Activated CD4-positive, alpha-beta T cell treated with anti-CD3 and anti-CD28 coated beads, Interleukin-2, amount 10 ng/mL, durations not matched to agents 7 days and 5 days (primary cell): ENCODE measurements at regions not wholly inside any gene's neighbourhood (a gene's known extent, or its start where the extent isn't known, plus 50 kb on each side); places are given as distances from the start of the nearest gene placed in this dataset.
"Not testable (repeated sequence)": the region's sequence is repeated elsewhere in the genome, so short reads cannot be mapped to it uniquely, and the experiment has no call there.

Source experiments
- CTCF ChIA-PET: fragments of 350-600 bp; sonication (Branson Sonifier 250); formaldehyde crosslinking; loops from one replicate; lab custom pipeline; 2021; ENCODE audit warnings: antibody characterized with exemption; lab: Charles Lee
- POLR2A ChIA-PET: fragments of 350-600 bp; sonication (Branson Sonifier 250); formaldehyde crosslinking; loops from one replicate; lab custom pipeline; 2021; ENCODE audit warnings: antibody characterized with exemption; lab: Charles Lee
- DNase-seq: peaks from one replicate; pipeline ENCODE4 v3.0.0-alpha.2; 2020
- H3K27ac Mint-ChIP-seq: one replicate; pipeline ENCODE4 v1.8.0; 2021; ENCODE audit warnings: mild to moderate bottlenecking, moderate library complexity, mixed read lengths
- H3K27me3 Mint-ChIP-seq: one replicate; pipeline ENCODE4 v1.8.0; 2021; ENCODE audit warnings: mixed read lengths
- H3K36me3 Mint-ChIP-seq: one replicate; pipeline ENCODE4 v1.8.0; 2021; ENCODE audit warnings: low read depth, mixed read lengths
- H3K4me1 Mint-ChIP-seq: one replicate; pipeline ENCODE4 v1.8.0; 2021; ENCODE audit warnings: mixed read lengths
- H3K4me3 Mint-ChIP-seq: one replicate; pipeline ENCODE4 v1.8.0; 2021; ENCODE audit warnings: mild to moderate bottlenecking, moderate library complexity, mixed read lengths
- H3K9me3 Mint-ChIP-seq: one replicate; pipeline ENCODE4 v1.8.0; 2021; ENCODE audit warnings: mixed read lengths

GRCh38 chr20:29456987-29457693, 1800.3 kb upstream of the DEFB115 start:
- DNase-seq, POLR2A ChIA-PET, H3K4me1 Mint-ChIP-seq, H3K27me3 Mint-ChIP-seq, H3K36me3 Mint-ChIP-seq, H3K4me3 Mint-ChIP-seq, CTCF ChIA-PET, H3K27ac Mint-ChIP-seq: not testable (repeated sequence)
- peaks cover 14% of the 10 kb centered on the region for H3K9me3 Mint-ChIP-seq

- Mint-ChIP-seq H3K4me1 (no peaks in the 10 kb centered on the region), H3K4me3 (no peak overlapping the region), H3K27me3 (no peaks in the 10 kb centered on the region), H3K36me3 (no peaks in the 10 kb centered on the region), H3K9me3 (peaks cover 10% of the 10 kb centered on the region), H3K27ac (no peak overlapping the region)
- ChIA-PET CTCF (no interaction called here), POLR2A (no interaction called here)
- no peak for DNase-seq
These were observed 1784.9 kb upstream of the DEFB115 start for GRCh38 chr20:29472606-29473005.

- H3K36me3 Mint-ChIP-seq, H3K27ac Mint-ChIP-seq, POLR2A ChIA-PET, H3K4me3 Mint-ChIP-seq, H3K4me1 Mint-ChIP-seq, DNase-seq, CTCF ChIA-PET, H3K27me3 Mint-ChIP-seq: not testable (repeated sequence)
- H3K9me3 Mint-ChIP-seq = peaks cover 11% of the 10 kb centered on the region
These were observed 1764.6 kb upstream of the DEFB115 start for GRCh38 chr20:29492840-29493239.

GRCh38 chr20:29496767-29497166, 1760.7 kb upstream of the DEFB115 start:
- H3K27me3 Mint-ChIP-seq, H3K36me3 Mint-ChIP-seq, H3K4me1 Mint-ChIP-seq, POLR2A ChIA-PET, CTCF ChIA-PET, DNase-seq: not testable (repeated sequence)
- Mint-ChIP-seq H3K9me3 (peaks cover 17% of the 10 kb centered on the region), H3K27ac (peak overlapping the region; percentile 37), H3K4me3 (peak overlapping the region; percentile 65)

- Mint-ChIP-seq H3K27ac (peak overlapping the region; percentile 37), H3K4me1 (peaks cover 3% of the 10 kb centered on the region), H3K4me3 (peak overlapping the region; percentile 65), H3K36me3 (no peaks in the 10 kb centered on the region), H3K9me3 (peaks cover 17% of the 10 kb centered on the region), H3K27me3 (no peaks in the 10 kb centered on the region)
- peak; percentile 8 for DNase-seq
- POLR2A ChIA-PET = no interaction called here
- CTCF ChIA-PET = no interaction called here
These were observed 1760.2 kb upstream of the DEFB115 start for GRCh38 chr20:29497261-29497671.

- peaks cover 16% of the 10 kb centered on the region for H3K9me3 Mint-ChIP-seq
- POLR2A ChIA-PET, H3K27ac Mint-ChIP-seq, H3K4me3 Mint-ChIP-seq, CTCF ChIA-PET, H3K27me3 Mint-ChIP-seq, DNase-seq, H3K4me1 Mint-ChIP-seq, H3K36me3 Mint-ChIP-seq: not testable (repeated sequence)
These were observed 1759.8 kb upstream of the DEFB115 start for GRCh38 chr20:29497684-29498083.

- POLR2A ChIA-PET, H3K27ac Mint-ChIP-seq, H3K27me3 Mint-ChIP-seq, CTCF ChIA-PET, DNase-seq, H3K4me3 Mint-ChIP-seq, H3K9me3 Mint-ChIP-seq, H3K36me3 Mint-ChIP-seq, H3K4me1 Mint-ChIP-seq: not testable (repeated sequence)
These were observed 1756.7 kb upstream of the DEFB115 start for GRCh38 chr20:29500738-29501137.

- H3K4me3 Mint-ChIP-seq, POLR2A ChIA-PET, CTCF ChIA-PET, H3K27ac Mint-ChIP-seq, H3K36me3 Mint-ChIP-seq, H3K4me1 Mint-ChIP-seq, H3K27me3 Mint-ChIP-seq, DNase-seq: not testable (repeated sequence)
- peaks cover 18% of the 10 kb centered on the region for H3K9me3 Mint-ChIP-seq
These were observed 1742.8 kb upstream of the DEFB115 start for GRCh38 chr20:29514634-29515033.

GRCh38 chr20:29516847-29517246, 1740.6 kb upstream of the DEFB115 start:
- POLR2A ChIA-PET, H3K4me1 Mint-ChIP-seq, H3K4me3 Mint-ChIP-seq, CTCF ChIA-PET, H3K27me3 Mint-ChIP-seq, DNase-seq, H3K36me3 Mint-ChIP-seq, H3K27ac Mint-ChIP-seq: not testable (repeated sequence)
- H3K9me3 Mint-ChIP-seq = peaks cover 19% of the 10 kb centered on the region

- CTCF ChIA-PET, H3K4me3 Mint-ChIP-seq, H3K36me3 Mint-ChIP-seq, H3K27ac Mint-ChIP-seq, POLR2A ChIA-PET, DNase-seq, H3K27me3 Mint-ChIP-seq, H3K4me1 Mint-ChIP-seq: not testable (repeated sequence)
- peaks cover 12% of the 10 kb centered on the region for H3K9me3 Mint-ChIP-seq
These were observed 1737.7 kb upstream of the DEFB115 start for GRCh38 chr20:29519610-29520241.

- H3K4me1 Mint-ChIP-seq, H3K9me3 Mint-ChIP-seq, POLR2A ChIA-PET, CTCF ChIA-PET, H3K4me3 Mint-ChIP-seq, H3K27me3 Mint-ChIP-seq, H3K27ac Mint-ChIP-seq, H3K36me3 Mint-ChIP-seq, DNase-seq: not testable (repeated sequence)
These were observed 1723.8 kb upstream of the DEFB115 start for GRCh38 chr20:29533566-29534177.

- CTCF ChIA-PET, POLR2A ChIA-PET, H3K27ac Mint-ChIP-seq, H3K4me1 Mint-ChIP-seq, H3K36me3 Mint-ChIP-seq, DNase-seq, H3K27me3 Mint-ChIP-seq, H3K4me3 Mint-ChIP-seq: not testable (repeated sequence)
- peaks cover 12% of the 10 kb centered on the region for H3K9me3 Mint-ChIP-seq
These were observed 1690.4 kb upstream of the DEFB115 start for GRCh38 chr20:29566901-29567635.

- POLR2A ChIA-PET, CTCF ChIA-PET, H3K4me1 Mint-ChIP-seq, H3K27ac Mint-ChIP-seq, H3K9me3 Mint-ChIP-seq, H3K36me3 Mint-ChIP-seq, H3K4me3 Mint-ChIP-seq, DNase-seq, H3K27me3 Mint-ChIP-seq: not testable (repeated sequence)
These were observed 1689.8 kb upstream of the DEFB115 start for GRCh38 chr20:29567671-29568070.
